NCI-H774 (cell line): ENCODE measurements at regions not wholly inside any gene's neighbourhood (a gene's known extent, or its start where the extent isn't known, plus 50 kb on each side); places are given as distances from the start of the nearest gene placed in this dataset.
"Not testable (repeated sequence)": the region's sequence is repeated elsewhere in the genome, so short reads cannot be mapped to it uniquely, and the experiment has no call there.

Experiments
- DNase-seq: peaks from one replicate; lab custom pipeline; 2025; lab: John Stamatoyannopoulos, UW

- DNase-seq, result no peak
These were observed 74.7 kb upstream of the THBS1 start for GRCh38 chr15:39506146-39506545.

- no peak for DNase-seq
These were observed 72.3 kb upstream of the THBS1 start for GRCh38 chr15:39508536-39508935.

- DNase-seq, result no peak
These were observed 70.7 kb upstream of the THBS1 start for GRCh38 chr15:39510001-39510701.

- DNase-seq, result no peak
These were observed 69.6 kb upstream of the THBS1 start for GRCh38 chr15:39511000-39511915.

- DNase-seq, result no peak
These were observed 69.0 kb upstream of the THBS1 start for GRCh38 chr15:39511916-39512260.

GRCh38 chr15:39512643-39513042 is 68.2 kb upstream of the THBS1 start:
- no peak for DNase-seq

- no peak for DNase-seq
These were observed 66.9 kb upstream of the THBS1 start for GRCh38 chr15:39513936-39514335.

GRCh38 chr15:39514933-39515332 is 65.9 kb upstream of the THBS1 start:
- no peak for DNase-seq

GRCh38 chr15:39515765-39516164 is 65.1 kb upstream of the THBS1 start:
- no peak for DNase-seq

- no peak for DNase-seq
These were observed 63.6 kb upstream of the THBS1 start for GRCh38 chr15:39517122-39517855.

GRCh38 chr15:39523968-39524367 is 56.9 kb upstream of the THBS1 start:
- not testable (repeated sequence) for DNase-seq

GRCh38 chr15:39529457-39529856 is 51.4 kb upstream of the THBS1 start:
- no peak for DNase-seq

- no peak for DNase-seq
These were observed 50.2 kb upstream of the THBS1 start for GRCh38 chr15:39530480-39531342.
